ENCODE measurements at regions not wholly inside any gene's neighbourhood (a gene's known extent, or its start where the extent isn't known, plus 50 kb on each side); places are given as distances from the start of the nearest gene placed in this dataset.

- TF ChIP-seq CTCF (IDR thresholded peaks at IDR 0.05) (no peak), POLR2A (IDR thresholded peaks at IDR 0.05) (no peak)
Measured at GRCh38 chr12:125684968-125685790, 619.9 kb downstream of the AACS start.
